Cardiac muscle cell (in vitro differentiated cells and primary cell): ENCODE measurements at regions not wholly inside any gene's neighbourhood (a gene's known extent, or its start where the extent isn't known, plus 50 kb on each side); places are given as distances from the start of the nearest gene placed in this dataset.

Experiments used
- DNase-seq, 2 donors: peaks; one replicate each; pipeline versions ENCODE4 v3.0.0 to v3.0.0-alpha.2; 2010 to 2017; ENCODE audit warnings: low read depth in 1 of 2, low spot score in 1 of 2
- H3K27ac ChIP-seq: fragments of 200-600 bp; sonication (generic); 2 replicates; pipeline ENCODE4 v1.5.1; 2016
- H3K27me3 ChIP-seq: fragments of 200-600 bp; sonication (generic); 2 replicates; pipeline ENCODE4 v1.6.0; 2016; ENCODE audit warnings: control low read depth
- H3K36me3 ChIP-seq: fragments of 200-600 bp; sonication (generic); 2 replicates; pipeline ENCODE4 v1.5.1; 2016; ENCODE audit warnings: control low read depth
- H3K4me1 ChIP-seq: fragments of 200-600 bp; sonication (generic); 2 replicates; pipeline ENCODE4 v1.8.1; 2017; ENCODE audit warnings: low read depth, mild to moderate bottlenecking, mixed run types
- H3K4me3 ChIP-seq: fragments of 200-600 bp; sonication (generic); 2 replicates; pipeline ENCODE4 v1.5.1; 2016; ENCODE audit warnings: mild to moderate bottlenecking
- H3K9me3 ChIP-seq: fragments of 200-600 bp; sonication (generic); 2 replicates; pipeline ENCODE4 v1.5.1; 2017; ENCODE audit warnings: low read depth, mild to moderate bottlenecking, control low read depth
- CTCF ChIP-seq: IDR thresholded peaks from 2 replicates; pipeline ENCODE4 v1.5.1; 2012; ENCODE audit warnings: low read depth, mild to moderate bottlenecking, low read length

GRCh38 chr4:110292994-110293744, 94.8 kb upstream of the ELOVL6 start:
- Histone ChIP-seq H3K9me3 (no peaks in the 10 kb centered on the region), H3K27me3 (no peaks in the 10 kb centered on the region), H3K4me1 (peaks cover 6% of the 10 kb centered on the region), H3K4me3 (no peak overlapping the region), H3K36me3 (no peaks in the 10 kb centered on the region), H3K27ac (no peak overlapping the region)
- TF ChIP-seq CTCF = no peak
- DNase-seq = no peak

- H3K4me1 ChIP-seq = peaks cover 6% of the 10 kb centered on the region
- H3K36me3 ChIP-seq = no peaks in the 10 kb centered on the region
- no peaks in the 10 kb centered on the region for H3K9me3 ChIP-seq
- H3K27ac ChIP-seq = no peak overlapping the region
- H3K27me3 ChIP-seq = no peaks in the 10 kb centered on the region
- H3K4me3 ChIP-seq = no peak overlapping the region
- no peak for TF ChIP-seq CTCF
- no peak for DNase-seq
Observed at GRCh38 chr4:110290511-110290910, 92.1 kb upstream of the ELOVL6 start.

- no peak for TF ChIP-seq CTCF
- peaks cover 6% of the 10 kb centered on the region for H3K4me1 ChIP-seq
- no peak overlapping the region for H3K4me3 ChIP-seq
- H3K9me3 ChIP-seq = no peaks in the 10 kb centered on the region
- no peak overlapping the region for H3K27ac ChIP-seq
- H3K36me3 ChIP-seq = no peaks in the 10 kb centered on the region
- no peaks in the 10 kb centered on the region for H3K27me3 ChIP-seq
- DNase-seq = peak in 1 of 2 donors; percentile 5
Observed at GRCh38 chr4:110289601-110290100, 91.2 kb upstream of the ELOVL6 start.

GRCh38 chr4:110287130-110287529, 88.7 kb upstream of the ELOVL6 start:
- no peak overlapping the region for H3K27ac ChIP-seq
- no peaks in the 10 kb centered on the region for H3K36me3 ChIP-seq
- DNase-seq = peak in 1 of 2 donors; percentile 76
- no peak for TF ChIP-seq CTCF
- no peaks in the 10 kb centered on the region for H3K27me3 ChIP-seq
- H3K9me3 ChIP-seq = no peaks in the 10 kb centered on the region
- H3K4me3 ChIP-seq = no peak overlapping the region
- H3K4me1 ChIP-seq = peaks cover 6% of the 10 kb centered on the region

- Histone ChIP-seq H3K36me3 (no peaks in the 10 kb centered on the region), H3K9me3 (no peaks in the 10 kb centered on the region), H3K4me1 (no peaks in the 10 kb centered on the region), H3K27me3 (no peaks in the 10 kb centered on the region), H3K27ac (no peak overlapping the region), H3K4me3 (no peak overlapping the region)
- TF ChIP-seq CTCF = no peak
- no peak for DNase-seq
Observed at GRCh38 chr4:110278127-110278526, 79.7 kb upstream of the ELOVL6 start.
